Keratinocyte (primary cell): ENCODE measurements at regions not wholly inside any gene's neighbourhood (a gene's known extent, or its start where the extent isn't known, plus 50 kb on each side); places are given as distances from the start of the nearest gene placed in this dataset.

Experiments
- DNase-seq: peaks from one replicate; pipeline ENCODE4 v3.0.0-alpha.2; 2011; ENCODE audit warnings: low read depth, missing footprints, low spot score
- FAIRE-seq: peaks from 2 replicates; lab custom pipeline; 2011; peaks lifted over from hg19 to GRCh38; lab: Jason Lieb, UNC
- H2AFZ ChIP-seq: 2 replicates; pipeline ENCODE4 v1.6.0; 2012; ENCODE audit warnings: low read length, control low read depth, inconsistent platforms; ENCODE audit not compliant: control insufficient read depth
- H3K27ac ChIP-seq: 2 replicates; pipeline ENCODE4 v1.5.1; 2011; ENCODE audit warnings: low read length; ENCODE audit not compliant: control insufficient read depth, insufficient read depth
- H3K27me3 ChIP-seq: 3 replicates; pipeline ENCODE4 v1.6.0; 2011; ENCODE audit warnings: low read length; ENCODE audit not compliant: control insufficient read depth, insufficient read depth; ENCODE audit errors: extremely low read depth
- H3K36me3 ChIP-seq, 2 experiments: 2 replicates in 1 of 2; 3 replicates in 1 of 2; pipeline ENCODE4 v1.5.1; 2011; ENCODE audit warnings: low read length in 2 of 2, mild to moderate bottlenecking in 1 of 2; ENCODE audit not compliant: control insufficient read depth in 2 of 2, insufficient read depth in 2 of 2; ENCODE audit errors: extremely low read depth in 1 of 2
- H3K4me1 ChIP-seq: 3 replicates; pipeline ENCODE4 v1.5.1; 2011; ENCODE audit warnings: low read length; ENCODE audit not compliant: control insufficient read depth, insufficient read depth; ENCODE audit errors: extremely low read depth
- H3K4me2 ChIP-seq: 3 replicates; pipeline ENCODE4 v1.6.0; 2011; ENCODE audit warnings: low read depth, low read length; ENCODE audit not compliant: control insufficient read depth, insufficient read depth; ENCODE audit errors: extremely low read depth
- H3K4me3 ChIP-seq, 3 experiments: fragments of 200-600 bp in 1 of 3; sonication (generic) in 1 of 3; 2 replicates in 2 of 3; 3 replicates in 1 of 3; pipeline ENCODE4 v1.5.1; 2011 to 2016; ENCODE audit warnings: low read length in 3 of 3, mild to moderate bottlenecking in 3 of 3, control low read depth in 2 of 3, inconsistent platforms in 1 of 3, low read depth in 1 of 3, mixed read lengths in 1 of 3, mixed run types in 1 of 3, moderate library complexity in 1 of 3; ENCODE audit not compliant: control insufficient read depth in 2 of 3, insufficient read depth in 2 of 3; ENCODE audit errors: extremely low read depth in 1 of 3
- H3K79me2 ChIP-seq: 2 replicates; pipeline ENCODE4 v1.6.0; 2012; ENCODE audit warnings: low read length; ENCODE audit not compliant: control insufficient read depth, insufficient read depth
- H3K9ac ChIP-seq: 3 replicates; pipeline ENCODE4 v1.6.0; 2011; ENCODE audit warnings: low read length; ENCODE audit not compliant: control insufficient read depth, insufficient read depth; ENCODE audit errors: extremely low read depth
- H3K9me1 ChIP-seq: 3 replicates; pipeline ENCODE4 v1.6.0; 2011; ENCODE audit warnings: low read length; ENCODE audit not compliant: control insufficient read depth, insufficient read depth; ENCODE audit errors: extremely low read depth
- H3K9me3 ChIP-seq: 2 replicates; pipeline ENCODE4 v1.5.1; 2012; ENCODE audit warnings: low read depth, low read length; ENCODE audit not compliant: control insufficient read depth
- H4K20me1 ChIP-seq: 3 replicates; pipeline ENCODE4 v1.6.0; 2011; ENCODE audit warnings: low read length; ENCODE audit not compliant: control insufficient read depth, insufficient read depth; ENCODE audit errors: extremely low read depth
- EZH2 ChIP-seq: IDR thresholded peaks from one replicate; pipeline ENCODE4 v1.6.1; 2012; ENCODE audit warnings: inconsistent platforms, mild to moderate bottlenecking, low read length, moderate library complexity
- dilution Hi-C: fragments of 300-500 bp; cut with MboI; formaldehyde crosslinking; loops from one replicate; pipeline ENCODE4 v1.7.0; 2020; ENCODE audit warnings: low sequenced_read_pairs; ENCODE audit not compliant: extremely low pct_ligation_motif_present
- TF ChIP-seq, protein P1 (sequence below), 3 experiments: IDR thresholded peaks in 1 of 3; conservative IDR thresholded peaks in 1 of 3; optimal IDR thresholded peaks in 1 of 3; 2 replicates in 2 of 3; 3 replicates in 1 of 3; pipeline versions ENCODE3 to v1.5.1; 2011; ENCODE audit warnings: low read length in 3 of 3, mild to moderate bottlenecking in 3 of 3, moderate library complexity in 2 of 3, control low read depth in 1 of 3, inconsistent platforms in 1 of 3; ENCODE audit not compliant: insufficient read depth in 2 of 3; ENCODE audit errors: extremely low read depth in 1 of 3

DNA sequence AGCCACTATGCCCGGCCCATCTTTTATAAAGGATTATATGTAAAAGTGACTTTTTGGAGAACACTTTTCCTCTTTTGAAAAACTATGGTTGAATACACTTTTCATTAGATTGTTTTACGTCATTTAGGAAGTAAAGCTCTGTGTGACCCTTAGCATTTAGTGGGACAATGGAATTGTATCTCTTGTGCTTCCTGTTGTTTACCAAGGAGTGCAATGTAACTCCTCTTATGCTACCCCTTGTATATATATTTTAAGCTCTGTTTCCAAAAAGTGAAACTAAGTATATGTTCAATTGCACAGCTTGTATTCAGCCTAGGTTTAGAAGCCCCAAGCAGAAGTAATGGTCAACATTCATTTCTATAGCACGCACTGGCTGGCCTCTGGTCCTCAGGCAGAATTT, 183.1 kb upstream of the CITED2 start:
- Histone ChIP-seq H3K4me1 (no peaks in the 10 kb centered on the region), H2AFZ (no peak overlapping the region), H3K27me3 (no peaks in the 10 kb centered on the region), H3K9ac (no peak overlapping the region), H3K27ac (no peak overlapping the region), H3K9me1 (no peaks in the 10 kb centered on the region), H3K36me3 (no peaks in the 10 kb centered on the region), H3K9me3 (no peaks in the 10 kb centered on the region), H3K79me2 (no peaks in the 10 kb centered on the region), H3K4me3 (no peak overlapping the region), H3K4me2 (no peak overlapping the region), H4K20me1 (no peaks in the 10 kb centered on the region)
- dilution Hi-C loops: no loop called here
- no peak for DNase-seq
- no peak for TF ChIP-seq EZH2
- TF ChIP-seq, protein P1, sequence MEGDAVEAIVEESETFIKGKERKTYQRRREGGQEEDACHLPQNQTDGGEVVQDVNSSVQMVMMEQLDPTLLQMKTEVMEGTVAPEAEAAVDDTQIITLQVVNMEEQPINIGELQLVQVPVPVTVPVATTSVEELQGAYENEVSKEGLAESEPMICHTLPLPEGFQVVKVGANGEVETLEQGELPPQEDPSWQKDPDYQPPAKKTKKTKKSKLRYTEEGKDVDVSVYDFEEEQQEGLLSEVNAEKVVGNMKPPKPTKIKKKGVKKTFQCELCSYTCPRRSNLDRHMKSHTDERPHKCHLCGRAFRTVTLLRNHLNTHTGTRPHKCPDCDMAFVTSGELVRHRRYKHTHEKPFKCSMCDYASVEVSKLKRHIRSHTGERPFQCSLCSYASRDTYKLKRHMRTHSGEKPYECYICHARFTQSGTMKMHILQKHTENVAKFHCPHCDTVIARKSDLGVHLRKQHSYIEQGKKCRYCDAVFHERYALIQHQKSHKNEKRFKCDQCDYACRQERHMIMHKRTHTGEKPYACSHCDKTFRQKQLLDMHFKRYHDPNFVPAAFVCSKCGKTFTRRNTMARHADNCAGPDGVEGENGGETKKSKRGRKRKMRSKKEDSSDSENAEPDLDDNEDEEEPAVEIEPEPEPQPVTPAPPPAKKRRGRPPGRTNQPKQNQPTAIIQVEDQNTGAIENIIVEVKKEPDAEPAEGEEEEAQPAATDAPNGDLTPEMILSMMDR (optimal IDR thresholded peaks at IDR 0.05 in 1 of 3, IDR thresholded peaks at IDR 0.05 in 1 of 3, conservative IDR thresholded peaks at IDR 0.05 in 1 of 3; ENCODE audit: extremely low read depth in 1 of 3, insufficient read depth in 2 of 3, low read length in 3 of 3): no peak
- FAIRE-seq: no peak

DNA sequence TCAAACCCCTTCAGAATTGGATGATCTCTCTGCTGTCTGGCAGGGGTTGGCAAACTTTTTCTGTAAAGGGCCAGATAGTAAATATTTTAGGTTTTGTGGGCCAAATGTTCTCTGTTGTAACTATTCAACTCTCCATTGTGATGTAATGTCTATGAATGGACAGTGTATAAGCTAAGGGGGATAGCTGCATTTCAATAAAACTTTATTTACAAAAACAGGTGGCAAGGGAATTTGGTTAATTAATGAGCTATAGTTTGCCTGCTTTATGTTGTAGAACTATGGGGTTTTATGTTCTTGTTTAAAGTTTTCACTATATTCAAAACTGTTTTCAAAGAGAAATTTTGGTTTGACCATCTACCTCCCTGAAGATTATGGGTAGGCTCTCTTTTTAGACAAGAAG, 182.1 kb upstream of the CITED2 start:
- Histone ChIP-seq H3K9me3 (no peaks in the 10 kb centered on the region), H3K4me2 (no peak overlapping the region), H3K27me3 (no peaks in the 10 kb centered on the region), H3K27ac (no peak overlapping the region), H3K79me2 (no peaks in the 10 kb centered on the region), H3K9me1 (no peaks in the 10 kb centered on the region), H3K4me1 (no peaks in the 10 kb centered on the region), H2AFZ (no peak overlapping the region), H3K4me3 (no peak overlapping the region), H3K36me3 (no peaks in the 10 kb centered on the region), H4K20me1 (no peaks in the 10 kb centered on the region), H3K9ac (no peak overlapping the region)
- TF ChIP-seq, protein P1 (optimal IDR thresholded peaks at IDR 0.05 in 1 of 3, IDR thresholded peaks at IDR 0.05 in 1 of 3, conservative IDR thresholded peaks at IDR 0.05 in 1 of 3; ENCODE audit: extremely low read depth in 1 of 3, insufficient read depth in 2 of 3, low read length in 3 of 3): no peak
- TF ChIP-seq EZH2: no peak
- dilution Hi-C loops: no loop called here
- DNase-seq (no peak), FAIRE-seq (no peak)
